Activated CD8-positive, alpha-beta memory T cell treated with anti-CD3 and anti-CD28 coated beads for 4 hours (primary cell): ENCODE measurements at regions not wholly inside any gene's neighbourhood (a gene's known extent, or its start where the extent isn't known, plus 50 kb on each side); places are given as distances from the start of the nearest gene placed in this dataset.
"Not testable (repeated sequence)": the region's sequence is repeated elsewhere in the genome, so short reads cannot be mapped to it uniquely, and the experiment has no call there.

Source experiments
- DNase-seq, 2 donors: peaks; one replicate each; pipeline ENCODE4 v3.0.0-alpha.2; 2020; ENCODE audit warnings: low read depth in 2 of 2

DNA sequence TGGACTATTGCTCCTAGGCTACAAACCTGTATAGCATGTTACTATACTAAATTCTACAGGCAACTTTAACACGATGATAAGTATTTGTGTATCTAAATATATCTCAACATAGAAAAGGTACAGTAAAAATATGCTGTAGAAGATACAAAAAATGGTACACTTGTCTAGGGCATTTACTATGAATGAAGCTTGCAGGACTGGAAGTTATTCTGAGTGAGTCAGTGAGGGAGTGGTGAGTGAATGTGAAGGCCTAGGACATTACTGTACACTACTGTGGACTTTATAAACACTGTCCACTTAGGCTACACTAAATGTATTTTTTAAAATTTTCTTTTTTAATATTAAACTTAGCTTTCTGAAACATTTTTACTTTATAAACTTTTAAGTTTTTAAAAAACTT lies 140.5 kb upstream of the SGO1 start:
- no peak for DNase-seq

- no peak for DNase-seq
These were observed 139.6 kb upstream of the SGO1 start for GRCh38 chr3:20325563-20325962.

DNA sequence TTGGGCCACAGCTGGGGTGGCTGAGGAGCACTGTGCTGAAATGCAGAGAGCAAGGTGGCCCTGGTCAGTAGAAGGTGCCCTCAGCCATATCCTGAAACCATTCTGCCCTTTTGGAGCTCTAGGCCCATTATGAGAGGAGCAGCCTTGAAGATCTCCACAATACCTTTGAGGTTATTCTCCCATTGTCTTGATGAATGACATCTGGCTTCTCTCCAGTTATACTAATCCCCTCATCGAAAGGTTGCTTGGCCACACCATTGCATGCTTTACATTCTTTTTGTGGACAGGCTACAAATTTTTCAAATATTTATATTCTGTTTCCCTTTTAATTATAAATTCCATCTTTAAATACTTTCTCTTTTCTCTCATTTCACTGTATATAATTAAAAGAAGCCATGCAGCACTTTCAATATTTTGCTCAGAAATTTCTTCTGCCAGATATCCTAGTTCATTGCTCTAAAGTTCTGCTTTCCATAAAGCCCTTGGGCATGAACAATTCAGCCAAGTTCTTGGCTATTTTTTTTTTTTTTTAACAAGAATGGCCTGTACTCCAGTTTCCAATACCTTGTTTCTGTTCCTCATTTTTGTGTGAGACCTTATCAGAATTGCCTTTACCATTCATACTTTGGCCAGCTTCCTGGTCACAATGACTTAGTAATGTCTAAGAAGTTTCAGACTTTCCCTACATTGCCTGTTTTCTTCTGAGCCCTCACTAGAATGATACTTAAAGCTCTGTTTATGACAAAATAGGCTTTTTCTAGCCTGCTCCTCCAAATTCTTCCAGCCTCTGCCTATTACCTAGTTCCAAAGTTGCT lies 138.9 kb upstream of the SGO1 start:
- no peak for DNase-seq

GRCh38 chr3:20323307-20323927 lies 137.4 kb upstream of the SGO1 start:
- DNase-seq, result no peak

DNA sequence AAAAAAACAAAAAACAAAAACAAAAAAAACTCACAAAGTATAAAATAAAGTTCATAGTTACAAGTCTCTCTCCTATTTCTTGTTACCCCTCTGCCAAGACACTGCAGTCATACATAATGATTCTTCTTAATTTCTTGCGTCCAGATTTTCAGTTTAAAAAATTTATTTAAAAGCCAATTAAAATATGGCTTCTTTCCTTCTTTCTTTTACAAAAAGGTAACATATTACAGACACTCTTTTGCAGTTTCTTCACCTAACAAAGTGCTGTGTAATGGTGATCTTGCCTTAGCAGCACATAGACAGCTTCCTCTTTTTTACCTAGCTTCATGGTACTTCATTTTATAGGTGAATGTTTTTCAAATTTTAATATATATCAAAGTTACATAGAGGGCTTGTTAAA lies 136.1 kb upstream of the SGO1 start:
- no peak for DNase-seq

DNA sequence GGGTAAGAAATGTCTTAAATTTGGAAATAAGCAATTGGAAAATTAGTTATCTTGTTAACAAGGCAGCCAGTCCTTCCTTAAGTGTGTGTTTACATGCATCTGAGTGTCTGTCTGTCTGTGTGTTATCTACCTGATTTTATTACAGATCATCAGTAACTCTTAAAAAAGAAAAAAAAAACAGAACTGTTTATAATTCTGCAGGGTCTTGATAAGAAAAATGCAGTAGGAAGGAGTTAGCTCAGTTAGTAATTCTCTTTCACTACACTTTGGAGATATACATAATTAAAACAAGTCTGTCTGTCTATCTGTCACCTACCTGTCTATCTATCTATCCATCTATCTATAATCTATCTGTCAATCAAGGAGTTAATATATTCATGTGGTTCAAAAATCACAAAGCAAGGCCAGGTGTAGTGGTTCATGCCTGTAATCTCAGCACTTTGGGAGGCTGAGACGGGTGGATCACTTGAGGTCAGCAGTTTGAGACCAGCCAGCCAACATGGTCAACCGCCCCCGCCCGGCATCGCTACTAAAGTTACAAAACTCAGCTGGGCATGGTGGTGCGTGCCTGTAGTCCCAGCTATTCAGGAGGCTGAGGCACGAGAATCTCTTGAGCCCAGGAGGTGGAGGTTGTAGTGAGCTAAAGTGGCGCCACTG lies 135.5 kb upstream of the SGO1 start:
- DNase-seq, result no peak

- no peak for DNase-seq
These were observed 134.5 kb upstream of the SGO1 start for GRCh38 chr3:20320489-20320888.

DNA sequence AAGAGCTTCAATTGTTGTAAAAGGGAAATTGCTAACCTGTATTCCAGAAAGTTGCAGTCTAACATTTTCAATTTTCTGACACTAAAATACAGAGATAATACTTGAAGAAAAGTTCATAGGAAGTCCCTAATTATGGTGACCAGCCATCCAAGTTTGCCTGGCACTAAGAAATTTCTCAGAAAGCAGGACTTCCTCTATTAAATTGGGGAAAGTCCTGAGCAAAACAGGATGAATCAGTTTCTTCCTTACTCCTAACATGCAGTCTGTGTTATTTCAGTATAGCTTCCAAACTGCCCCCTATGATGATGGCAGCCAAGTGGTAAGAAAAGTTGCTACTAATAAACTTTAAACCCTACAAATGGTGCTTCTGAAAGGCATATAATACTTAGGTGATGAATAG lies 133.5 kb upstream of the SGO1 start:
- no peak for DNase-seq

DNA sequence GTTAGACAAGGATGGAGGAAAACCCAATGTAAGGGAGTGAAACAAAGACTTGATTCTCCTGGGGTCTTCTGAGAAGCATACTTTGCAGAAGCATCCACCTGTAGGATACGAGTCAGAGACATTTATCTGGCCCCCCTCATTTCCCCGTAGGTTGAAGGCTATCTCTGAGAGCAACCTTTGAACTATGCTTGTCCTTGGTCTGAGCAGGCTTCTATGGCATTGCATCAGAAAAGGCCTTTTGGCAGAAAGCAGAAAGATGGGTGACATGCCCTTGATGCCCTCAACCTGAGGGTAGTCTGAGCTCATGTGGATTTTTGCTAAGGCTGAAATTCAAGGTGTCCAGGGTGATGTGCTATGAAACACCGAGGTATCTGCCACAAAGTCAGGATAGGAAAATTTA lies 131.6 kb upstream of the SGO1 start:
- no peak for DNase-seq

- no peak for DNase-seq
These were observed 130.2 kb upstream of the SGO1 start for GRCh38 chr3:20316238-20316637.

- no peak for DNase-seq
These were observed 124.6 kb upstream of the SGO1 start for GRCh38 chr3:20310629-20311028.

DNA sequence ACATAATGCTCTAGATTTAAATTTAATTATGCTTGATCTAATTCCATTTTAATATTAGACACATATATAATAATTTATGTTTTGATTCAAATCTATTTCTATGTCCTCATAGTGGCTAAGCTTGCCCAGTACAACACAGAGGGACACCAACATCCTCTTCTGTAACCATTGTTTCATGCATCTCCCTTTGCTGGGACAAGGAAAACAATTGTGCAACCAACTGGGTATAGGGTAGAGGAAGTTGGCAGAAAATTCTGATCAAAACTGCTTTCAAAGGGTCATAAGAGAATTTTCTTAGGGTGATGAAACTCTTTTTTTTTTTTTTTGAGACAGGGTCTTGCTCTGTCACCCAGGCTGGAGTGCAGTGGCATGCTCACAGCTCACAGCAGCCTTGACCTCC lies 121.4 kb upstream of the SGO1 start:
- no peak for DNase-seq

- no peak for DNase-seq
These were observed 119.6 kb upstream of the SGO1 start for GRCh38 chr3:20305647-20306046.

DNA sequence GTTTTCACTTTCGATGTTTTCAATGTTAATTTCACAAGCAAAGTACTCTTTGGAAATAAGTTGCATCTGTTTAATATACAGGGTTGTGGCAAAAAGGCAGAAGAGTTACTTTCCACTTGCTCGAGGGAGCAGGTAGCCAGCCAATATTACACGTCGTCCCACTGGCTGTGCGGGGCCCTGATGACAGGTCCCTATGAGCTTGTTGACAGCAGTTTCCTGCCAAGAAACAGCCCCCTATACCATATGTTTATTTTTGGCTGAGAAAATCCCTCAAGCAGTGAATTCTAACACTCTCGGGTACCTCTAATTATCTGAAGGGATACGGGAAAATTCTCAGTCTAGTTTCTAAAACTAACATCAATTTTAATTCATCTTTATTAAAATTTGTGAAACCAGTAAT lies 116.8 kb upstream of the SGO1 start:
- no peak for DNase-seq

DNA sequence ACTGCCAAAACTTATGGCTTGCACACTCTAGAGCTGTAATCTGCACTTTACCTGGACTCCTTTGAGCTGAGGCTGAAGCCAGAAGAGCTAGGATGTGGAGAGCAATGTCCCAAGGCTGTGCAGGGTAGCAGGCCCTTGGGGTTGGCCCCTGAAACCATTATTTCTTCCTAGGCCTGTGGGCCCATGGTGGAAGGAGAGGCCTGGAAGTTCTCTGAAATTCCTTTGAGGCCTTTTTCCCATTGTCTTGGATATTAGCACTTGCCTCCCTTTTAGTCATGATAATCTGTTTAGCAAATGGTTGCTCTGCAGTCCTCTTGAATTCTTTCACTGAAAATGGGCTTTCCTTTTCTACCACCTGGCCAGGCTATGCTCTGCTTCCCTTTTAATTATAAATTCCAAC lies 102.0 kb upstream of the SGO1 start:
- no peak for DNase-seq

DNA sequence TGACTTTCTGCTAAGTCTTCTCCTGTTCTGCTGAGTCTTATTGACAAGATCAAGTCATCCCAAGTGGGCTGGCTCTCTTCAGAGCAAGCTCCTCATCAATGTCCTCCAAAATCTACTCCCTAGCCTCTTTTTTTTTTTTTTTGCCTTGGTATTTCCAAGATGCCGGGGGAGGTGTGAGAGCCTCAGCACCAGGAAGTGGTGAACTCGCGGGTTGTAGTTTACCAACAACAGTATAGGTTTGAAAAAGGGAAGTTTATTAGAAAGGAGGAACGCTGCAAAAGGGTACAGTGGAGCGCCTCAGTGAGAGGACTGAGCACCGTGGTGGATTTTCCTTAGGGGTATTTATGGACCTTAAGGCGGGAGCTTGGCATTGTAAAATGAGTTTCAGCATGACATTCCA lies 94.3 kb upstream of the SGO1 start:
- no peak for DNase-seq

- DNase-seq, result not testable (repeated sequence)
These were observed 80.0 kb upstream of the SGO1 start for GRCh38 chr3:20265977-20266376.

DNA sequence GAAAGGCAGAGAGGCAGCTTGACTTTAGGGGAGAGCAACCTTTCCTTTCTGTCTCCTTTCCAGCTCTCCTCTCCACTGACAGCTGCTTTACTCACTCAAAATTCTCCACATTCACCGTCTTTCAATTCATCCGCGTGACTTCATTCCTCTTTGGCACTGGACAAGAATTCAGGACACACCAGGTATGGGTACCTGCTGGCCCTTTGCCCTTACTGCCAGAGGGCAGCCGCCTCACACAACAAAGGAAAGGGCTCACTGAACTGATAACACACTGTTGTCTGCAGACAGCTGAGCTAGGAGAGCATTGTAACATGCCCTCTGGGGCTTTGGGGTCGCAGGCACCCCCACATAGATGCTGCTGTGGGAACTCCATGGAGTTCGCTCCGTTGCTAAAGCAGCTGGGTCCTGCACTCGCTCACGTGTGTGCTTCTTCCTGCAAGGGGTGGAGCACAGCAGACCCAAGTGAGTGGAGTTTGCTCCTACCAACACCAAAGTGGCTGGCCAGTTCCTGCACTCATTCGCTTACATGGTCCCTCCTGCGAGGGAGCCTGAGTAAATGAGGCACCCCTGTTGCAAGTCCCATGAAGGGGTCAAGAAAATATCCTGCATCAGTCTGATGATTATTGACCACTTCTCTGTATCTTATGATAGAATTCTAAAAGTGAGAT lies 79.0 kb upstream of the SGO1 start:
- no peak for DNase-seq

GRCh38 chr3:20258371-20258770 lies 72.4 kb upstream of the SGO1 start:
- no peak for DNase-seq

- DNase-seq, result no peak
These were observed 70.1 kb upstream of the SGO1 start for GRCh38 chr3:20256144-20256543.

DNA sequence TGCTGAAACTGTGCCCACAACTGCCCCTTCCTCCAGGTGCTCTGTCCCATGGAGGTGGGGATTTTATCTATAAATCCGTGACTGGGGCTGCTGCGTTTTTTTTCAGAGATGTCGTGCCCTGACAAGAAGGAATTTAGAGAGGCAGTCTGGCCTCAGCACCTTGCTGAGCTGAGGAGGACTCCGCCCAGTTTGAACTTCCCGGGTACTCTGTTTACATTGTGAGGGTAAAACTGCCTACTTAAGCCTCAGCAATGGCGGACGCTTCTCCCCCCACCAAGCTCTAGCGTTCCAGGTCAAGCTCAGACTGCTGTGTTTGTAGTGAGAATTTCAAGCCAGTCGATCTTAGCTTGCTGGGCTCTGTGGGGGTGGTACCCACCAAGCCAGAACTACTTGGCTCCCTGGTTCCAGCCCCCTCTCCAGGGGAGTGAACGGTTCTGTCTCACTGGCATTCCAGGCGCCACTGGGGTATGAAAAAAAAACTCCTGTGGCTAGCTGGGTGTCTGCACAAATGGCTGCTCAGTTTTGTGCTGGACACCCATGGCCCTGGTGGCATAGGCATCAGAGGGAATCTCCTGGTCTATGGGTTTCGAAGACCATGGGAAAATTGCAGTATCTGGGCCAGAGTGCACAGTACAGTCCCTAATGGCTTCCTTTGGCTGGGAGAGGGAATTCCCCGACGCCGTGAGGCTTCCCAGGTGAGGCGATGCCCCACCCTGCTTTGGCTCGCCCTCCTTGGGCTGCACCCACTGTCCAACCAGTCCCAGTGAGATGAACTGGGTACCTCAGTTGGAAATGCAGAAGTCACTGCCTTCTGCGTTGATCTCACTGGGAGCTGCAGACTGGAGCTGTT lies 68.5 kb upstream of the SGO1 start:
- DNase-seq, result no peak

GRCh38 chr3:20250786-20251185 lies 64.8 kb upstream of the SGO1 start:
- no peak for DNase-seq
